Hepatocyte (in vitro differentiated cells): ENCODE measurements at regions not wholly inside any gene's neighbourhood (a gene's known extent, or its start where the extent isn't known, plus 50 kb on each side); places are given as distances from the start of the nearest gene placed in this dataset.
A peak's percentile ranks its signal among the peaks of the same experiment; 100 is the strongest.

Experiments
- DNase-seq: peaks from one replicate; pipeline ENCODE4 v3.0.0-alpha.2; 2016; ENCODE audit warnings: low spot score
- H2AFZ ChIP-seq: fragments of 200-600 bp; sonication (generic); 2 replicates; pipeline ENCODE4 v1.6.0; 2016; ENCODE audit warnings: antibody characterized with exemption, mild to moderate bottlenecking
- H3K27ac ChIP-seq: fragments of 200-600 bp; sonication (generic); 2 replicates; pipeline ENCODE4 v1.5.1; 2016; ENCODE audit warnings: mild to moderate bottlenecking
- H3K27me3 ChIP-seq: fragments of 200-600 bp; sonication (generic); 2 replicates; pipeline ENCODE4 v1.6.1; 2016
- H3K36me3 ChIP-seq: fragments of 200-600 bp; sonication (generic); replicated peaks from 2 replicates; pipeline ENCODE4 v1.5.1; 2016; ENCODE audit warnings: low read depth; ENCODE audit not compliant: insufficient read depth
- H3K4me1 ChIP-seq: fragments of 200-600 bp; sonication (generic); 2 replicates; pipeline ENCODE4 v1.5.1; 2016; ENCODE audit warnings: mild to moderate bottlenecking, moderate library complexity; ENCODE audit not compliant: insufficient read depth
- H3K4me2 ChIP-seq: fragments of 200-600 bp; sonication (generic); 2 replicates; pipeline ENCODE4 v1.6.0; 2016
- H3K4me3 ChIP-seq: fragments of 200-600 bp; sonication (generic); 2 replicates; pipeline ENCODE4 v1.5.1; 2016; ENCODE audit warnings: mild to moderate bottlenecking
- H3K79me2 ChIP-seq: fragments of 200-600 bp; sonication (generic); 2 replicates; pipeline ENCODE4 v1.6.0; 2017; ENCODE audit warnings: mild to moderate bottlenecking
- H3K9me2 ChIP-seq: fragments of 200-600 bp; sonication (generic); replicated peaks from 2 replicates; pipeline ENCODE4 v1.6.0; 2017; ENCODE audit warnings: mild to moderate bottlenecking; ENCODE audit not compliant: insufficient read depth
- H3K9me3 ChIP-seq: fragments of 200-600 bp; sonication (generic); 2 replicates; pipeline ENCODE4 v1.5.1; 2016; ENCODE audit warnings: low read depth, mild to moderate bottlenecking
- H4K20me1 ChIP-seq: fragments of 200-600 bp; sonication (generic); 2 replicates; pipeline ENCODE4 v1.6.0; 2016; ENCODE audit warnings: mild to moderate bottlenecking; ENCODE audit not compliant: insufficient read depth, poor library complexity, severe bottlenecking
- CTCF ChIP-seq: fragments of 200-600 bp; sonication (generic); IDR thresholded peaks from 2 replicates; pipeline ENCODE4 v1.5.1; 2016; ENCODE audit warnings: antibody characterized with exemption, mild to moderate bottlenecking; ENCODE audit not compliant: poor library complexity
- EZH2 ChIP-seq: fragments of 200-600 bp; sonication (generic); IDR thresholded peaks from 2 replicates; pipeline ENCODE4 v1.6.1; 2016; ENCODE audit warnings: antibody characterized with exemption, mild to moderate bottlenecking, borderline replicate concordance
- EZH2phosphoT487 ChIP-seq: fragments of 200-600 bp; sonication (generic); IDR thresholded peaks from one replicate; pipeline ENCODE4 v1.6.1; 2018; ENCODE audit warnings: antibody characterized with exemption, mild to moderate bottlenecking, low read depth, moderate library complexity; ENCODE audit not compliant: unreplicated experiment, severe bottlenecking
- WGBS: methylation state at CpG from one replicate; pipeline ENCODE4 v1.1.6; 2016; ENCODE audit warnings: low lambda C conversion rate; ENCODE audit errors: missing lambda C conversion rate; 5-methylcytosine and 5-hydroxymethylcytosine counted together

GRCh38 chr11:28581286-28582242, 473.4 kb downstream of the METTL15 start:
- Histone ChIP-seq H3K27ac (no peak overlapping the region), H2AFZ (no peak overlapping the region), H3K9me2 (no peaks in the 10 kb centered on the region), H3K4me2 (no peak overlapping the region), H4K20me1 (no peaks in the 10 kb centered on the region), H3K4me1 (no peaks in the 10 kb centered on the region), H3K9me3 (no peaks in the 10 kb centered on the region), H3K27me3 (no peaks in the 10 kb centered on the region), H3K36me3 (no peaks in the 10 kb centered on the region), H3K4me3 (no peak overlapping the region), H3K79me2 (no peaks in the 10 kb centered on the region)
- WGBS: 83% methylated on average over 17 of the region's 17 CpGs
- DNase-seq: no peak
- TF ChIP-seq EZH2: no peak
- TF ChIP-seq EZH2phosphoT487: no peak
- TF ChIP-seq CTCF: no peak

DNA sequence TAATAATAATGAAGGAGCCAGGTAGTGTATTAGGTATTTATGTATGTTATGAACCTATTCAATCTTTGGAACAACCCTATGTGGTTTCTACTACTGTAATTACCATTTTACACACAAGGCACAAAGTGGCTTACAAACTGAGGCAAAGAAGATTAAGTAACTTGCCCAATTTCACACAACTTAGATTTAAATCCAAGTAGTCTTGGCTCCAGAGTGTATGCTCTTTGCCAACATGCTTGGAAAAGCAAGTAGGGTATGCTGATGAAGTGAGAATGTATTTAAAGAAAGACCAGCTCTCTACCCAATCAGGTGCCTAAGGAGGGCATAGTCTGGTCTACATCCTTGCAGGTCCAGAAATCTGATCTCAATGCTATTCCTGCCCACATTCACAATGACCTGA, 463.2 kb downstream of the METTL15 start:
- no peaks in the 10 kb centered on the region for H3K9me2 ChIP-seq
- no peaks in the 10 kb centered on the region for H3K36me3 ChIP-seq
- H3K9me3 ChIP-seq: no peaks in the 10 kb centered on the region
- no peaks in the 10 kb centered on the region for H3K79me2 ChIP-seq
- peaks cover 8% of the 10 kb centered on the region for H3K4me1 ChIP-seq
- H2AFZ ChIP-seq: no peak overlapping the region
- H3K4me2 ChIP-seq: no peak overlapping the region
- no peaks in the 10 kb centered on the region for H4K20me1 ChIP-seq
- H3K4me3 ChIP-seq: no peak overlapping the region
- H3K27me3 ChIP-seq: no peaks in the 10 kb centered on the region
- no peak overlapping the region for H3K27ac ChIP-seq
- no peak for TF ChIP-seq EZH2
- TF ChIP-seq EZH2phosphoT487: no peak
- no peak for DNase-seq

- no peaks in the 10 kb centered on the region for H3K36me3 ChIP-seq
- no peak overlapping the region for H3K27ac ChIP-seq
- DNase-seq: no peak
- no peak overlapping the region for H3K4me2 ChIP-seq
- H3K4me1 ChIP-seq: peaks cover 14% of the 10 kb centered on the region
- H3K4me3 ChIP-seq: no peak overlapping the region
- no peaks in the 10 kb centered on the region for H3K9me2 ChIP-seq
- no peaks in the 10 kb centered on the region for H4K20me1 ChIP-seq
- WGBS: 83% methylated on average over 4 of the region's 4 CpGs
- TF ChIP-seq EZH2phosphoT487: no peak
- TF ChIP-seq EZH2: no peak
- TF ChIP-seq CTCF: no peak
- no peaks in the 10 kb centered on the region for H3K27me3 ChIP-seq
- no peaks in the 10 kb centered on the region for H3K79me2 ChIP-seq
- no peak overlapping the region for H2AFZ ChIP-seq
- H3K9me3 ChIP-seq: no peaks in the 10 kb centered on the region
Measured at GRCh38 chr11:28569106-28569505, 460.9 kb downstream of the METTL15 start.

DNA sequence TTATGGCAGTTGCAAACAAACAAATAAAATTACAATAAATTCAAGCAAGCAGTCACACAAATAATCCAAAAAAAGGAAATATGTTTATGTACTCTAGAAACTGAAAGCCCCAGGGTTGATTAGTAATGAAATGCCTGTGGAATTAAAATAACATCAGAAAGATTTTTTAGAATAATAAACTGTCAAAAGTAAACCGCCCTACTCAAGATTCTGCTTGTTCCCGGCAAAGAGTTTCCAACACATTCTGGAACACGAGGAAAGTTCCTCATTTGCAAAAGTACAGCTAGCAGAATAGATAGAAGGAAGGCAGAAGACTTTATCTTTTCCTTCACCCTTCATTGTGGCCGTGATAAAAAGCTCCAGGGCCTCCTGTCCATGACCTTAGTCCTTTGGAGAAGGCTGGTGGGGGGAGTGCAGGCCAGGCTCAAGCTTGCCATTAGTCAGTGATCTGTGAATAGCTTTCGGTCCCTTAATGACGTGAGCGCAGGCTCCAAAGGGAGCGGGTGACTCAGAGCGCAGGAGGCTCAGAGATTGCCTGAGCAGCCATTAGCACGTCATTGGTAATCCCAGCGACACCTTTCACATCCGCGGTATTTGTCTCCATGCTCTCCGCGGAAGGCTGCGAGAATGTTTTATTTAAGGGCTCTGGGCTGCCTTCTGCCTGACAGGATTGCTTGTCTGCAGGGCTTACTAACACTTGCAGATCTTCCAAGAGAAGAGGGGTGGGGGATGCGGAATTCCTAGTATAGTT, 458.3 kb downstream of the METTL15 start:
- TF ChIP-seq EZH2phosphoT487 (no peak), CTCF (no peak), EZH2 (no peak)
- Histone ChIP-seq H3K4me1 (peaks cover 14% of the 10 kb centered on the region), H2AFZ (peak overlapping the region; percentile 21), H3K27ac (peak overlapping the region; percentile 66), H3K4me3 (no peak overlapping the region), H3K27me3 (no peaks in the 10 kb centered on the region), H4K20me1 (no peaks in the 10 kb centered on the region), H3K4me2 (peak overlapping the region; percentile 71), H3K36me3 (no peaks in the 10 kb centered on the region), H3K9me3 (no peaks in the 10 kb centered on the region), H3K9me2 (no peaks in the 10 kb centered on the region), H3K79me2 (no peaks in the 10 kb centered on the region)
- WGBS: 12% methylated on average over 17 of the region's 17 CpGs
- peak; percentile 91 for DNase-seq
